ENCODE measurements at regions not wholly inside any gene's neighbourhood (a gene's known extent, or its start where the extent isn't known, plus 50 kb on each side); places are given as distances from the start of the nearest gene placed in this dataset.

DNA sequence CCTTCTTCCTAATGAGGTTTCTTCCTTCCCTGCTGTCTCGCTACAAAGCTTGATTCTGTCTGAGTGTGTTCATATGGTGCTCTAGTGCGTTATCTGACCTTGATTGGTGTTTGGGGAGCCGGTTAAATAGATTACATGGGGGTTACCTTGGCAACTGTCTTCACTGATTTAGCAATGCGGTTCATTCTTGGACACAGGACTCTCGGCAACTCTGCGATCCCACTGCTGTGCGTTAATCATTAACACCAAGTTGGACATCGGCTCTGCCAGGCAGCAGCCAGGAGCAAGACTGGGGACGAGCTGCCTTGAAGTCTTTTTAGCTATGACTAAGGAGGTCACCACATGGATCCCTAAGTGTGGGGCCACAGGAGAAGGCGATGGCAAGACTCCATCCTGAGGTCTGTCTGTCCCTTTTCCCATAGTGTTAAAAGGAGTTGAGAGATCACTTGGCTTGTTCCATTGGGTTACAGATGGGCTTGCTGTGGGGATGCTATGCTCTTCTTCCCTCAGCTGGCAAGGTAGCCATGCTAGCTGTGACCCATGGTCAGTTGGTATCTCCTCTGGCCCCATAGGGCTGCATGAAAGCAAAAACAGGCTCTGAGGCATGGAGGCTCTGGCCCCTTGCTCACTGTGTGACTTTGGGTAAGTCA lies 93.4 kb upstream of the MAMLD1 start:
- TF ChIP-seq CREB1 (IDR thresholded peaks at IDR 0.05; ENCODE audit: low read depth) (no peak), FOXM1 (IDR thresholded peaks at IDR 0.05; ENCODE audit: borderline replicate concordance, low read depth) (no peak), EP300 (IDR thresholded peaks at IDR 0.05; ENCODE audit: borderline replicate concordance) (no peak), ZBTB7A (IDR thresholded peaks at IDR 0.05; ENCODE audit: low read depth) (no peak), EGR1 (IDR thresholded peaks at IDR 0.05) (no peak), CEBPB (IDR thresholded peaks at IDR 0.05) (no peak), NFIC (IDR thresholded peaks at IDR 0.05) (no peak), TCF12 (IDR thresholded peaks at IDR 0.05; ENCODE audit: low read depth) (no peak), YY1 (IDR thresholded peaks at IDR 0.05; ENCODE audit: low read depth) (no peak), TAF1 (IDR thresholded peaks at IDR 0.05; ENCODE audit: low read depth) (no peak)
- TF ChIP-seq, protein P1, sequence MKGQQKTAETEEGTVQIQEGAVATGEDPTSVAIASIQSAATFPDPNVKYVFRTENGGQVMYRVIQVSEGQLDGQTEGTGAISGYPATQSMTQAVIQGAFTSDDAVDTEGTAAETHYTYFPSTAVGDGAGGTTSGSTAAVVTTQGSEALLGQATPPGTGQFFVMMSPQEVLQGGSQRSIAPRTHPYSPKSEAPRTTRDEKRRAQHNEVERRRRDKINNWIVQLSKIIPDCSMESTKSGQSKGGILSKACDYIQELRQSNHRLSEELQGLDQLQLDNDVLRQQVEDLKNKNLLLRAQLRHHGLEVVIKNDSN (IDR thresholded peaks at IDR 0.05): no peak
- TF ChIP-seq, protein P2, sequence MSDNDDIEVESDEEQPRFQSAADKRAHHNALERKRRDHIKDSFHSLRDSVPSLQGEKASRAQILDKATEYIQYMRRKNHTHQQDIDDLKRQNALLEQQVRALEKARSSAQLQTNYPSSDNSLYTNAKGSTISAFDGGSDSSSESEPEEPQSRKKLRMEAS (IDR thresholded peaks at IDR 0.05): no peak

DNA sequence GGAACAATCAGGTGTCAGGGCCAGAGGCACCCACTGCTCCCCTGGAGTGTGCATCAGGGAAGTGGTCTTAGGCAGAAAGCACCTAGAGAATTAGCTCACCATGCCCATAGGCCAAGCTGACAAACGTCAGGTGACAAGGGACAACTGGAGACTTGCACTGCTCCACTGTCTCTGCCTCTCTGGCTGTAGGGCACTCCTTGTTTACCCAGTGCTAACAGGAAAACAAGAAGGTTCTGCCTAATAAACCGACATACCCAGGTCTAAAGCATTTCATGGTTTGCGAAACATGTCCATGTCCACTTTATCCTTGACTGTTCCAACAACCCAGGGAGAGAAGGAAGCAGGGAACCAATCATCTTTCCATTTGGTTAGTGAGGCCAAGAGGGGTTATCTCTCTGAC lies 92.5 kb upstream of the MAMLD1 start:
- TF ChIP-seq EP300 (IDR thresholded peaks at IDR 0.05; ENCODE audit: borderline replicate concordance): no peak
- TF ChIP-seq, protein P3, sequence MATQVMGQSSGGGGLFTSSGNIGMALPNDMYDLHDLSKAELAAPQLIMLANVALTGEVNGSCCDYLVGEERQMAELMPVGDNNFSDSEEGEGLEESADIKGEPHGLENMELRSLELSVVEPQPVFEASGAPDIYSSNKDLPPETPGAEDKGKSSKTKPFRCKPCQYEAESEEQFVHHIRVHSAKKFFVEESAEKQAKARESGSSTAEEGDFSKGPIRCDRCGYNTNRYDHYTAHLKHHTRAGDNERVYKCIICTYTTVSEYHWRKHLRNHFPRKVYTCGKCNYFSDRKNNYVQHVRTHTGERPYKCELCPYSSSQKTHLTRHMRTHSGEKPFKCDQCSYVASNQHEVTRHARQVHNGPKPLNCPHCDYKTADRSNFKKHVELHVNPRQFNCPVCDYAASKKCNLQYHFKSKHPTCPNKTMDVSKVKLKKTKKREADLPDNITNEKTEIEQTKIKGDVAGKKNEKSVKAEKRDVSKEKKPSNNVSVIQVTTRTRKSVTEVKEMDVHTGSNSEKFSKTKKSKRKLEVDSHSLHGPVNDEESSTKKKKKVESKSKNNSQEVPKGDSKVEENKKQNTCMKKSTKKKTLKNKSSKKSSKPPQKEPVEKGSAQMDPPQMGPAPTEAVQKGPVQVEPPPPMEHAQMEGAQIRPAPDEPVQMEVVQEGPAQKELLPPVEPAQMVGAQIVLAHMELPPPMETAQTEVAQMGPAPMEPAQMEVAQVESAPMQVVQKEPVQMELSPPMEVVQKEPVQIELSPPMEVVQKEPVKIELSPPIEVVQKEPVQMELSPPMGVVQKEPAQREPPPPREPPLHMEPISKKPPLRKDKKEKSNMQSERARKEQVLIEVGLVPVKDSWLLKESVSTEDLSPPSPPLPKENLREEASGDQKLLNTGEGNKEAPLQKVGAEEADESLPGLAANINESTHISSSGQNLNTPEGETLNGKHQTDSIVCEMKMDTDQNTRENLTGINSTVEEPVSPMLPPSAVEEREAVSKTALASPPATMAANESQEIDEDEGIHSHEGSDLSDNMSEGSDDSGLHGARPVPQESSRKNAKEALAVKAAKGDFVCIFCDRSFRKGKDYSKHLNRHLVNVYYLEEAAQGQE (IDR thresholded peaks at IDR 0.05; ENCODE audit: low read depth): no peak
- TF ChIP-seq, protein P1 (IDR thresholded peaks at IDR 0.05): no peak
- TF ChIP-seq TAF1 (IDR thresholded peaks at IDR 0.05; ENCODE audit: low read depth): no peak
- TF ChIP-seq RAD21 (IDR thresholded peaks at IDR 0.05; ENCODE audit: low read depth): no peak
- TF ChIP-seq ZBTB7A (IDR thresholded peaks at IDR 0.05; ENCODE audit: low read depth): no peak
- no peak for TF ChIP-seq FOXM1 (IDR thresholded peaks at IDR 0.05; ENCODE audit: borderline replicate concordance, low read depth)
- no peak for TF ChIP-seq EGR1 (IDR thresholded peaks at IDR 0.05)
- no peak for TF ChIP-seq NFIC (IDR thresholded peaks at IDR 0.05)
- no peak for TF ChIP-seq CREB1 (IDR thresholded peaks at IDR 0.05; ENCODE audit: low read depth)

DNA sequence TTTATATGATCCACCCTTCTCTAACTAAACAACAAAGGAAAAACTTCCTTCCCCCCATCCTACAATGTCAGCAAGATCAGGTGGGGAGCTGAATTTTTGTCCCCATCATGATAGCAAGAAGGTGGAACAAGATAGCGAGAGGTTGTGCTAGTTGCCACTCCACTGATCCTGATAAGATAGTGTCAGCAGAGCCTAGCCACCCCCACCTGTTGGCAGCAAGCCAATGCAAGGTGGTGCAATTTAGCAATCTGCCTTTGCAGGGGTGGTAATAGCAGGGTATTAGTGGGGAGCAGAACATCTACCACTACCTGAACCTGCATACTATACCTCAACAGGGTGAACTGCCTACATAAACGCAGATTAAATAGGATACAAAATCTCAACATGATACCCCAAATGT lies 80.2 kb upstream of the MAMLD1 start:
- TF ChIP-seq CREB1 (IDR thresholded peaks at IDR 0.05; ENCODE audit: low read depth) (no peak), CEBPB (IDR thresholded peaks at IDR 0.05) (no peak), ZBTB7A (IDR thresholded peaks at IDR 0.05; ENCODE audit: low read depth) (no peak), RAD21 (IDR thresholded peaks at IDR 0.05; ENCODE audit: low read depth) (no peak), TEAD4 (IDR thresholded peaks at IDR 0.05) (no peak), YY1 (IDR thresholded peaks at IDR 0.05; ENCODE audit: low read depth) (no peak)
- TF ChIP-seq, protein P1 (IDR thresholded peaks at IDR 0.05): no peak

DNA sequence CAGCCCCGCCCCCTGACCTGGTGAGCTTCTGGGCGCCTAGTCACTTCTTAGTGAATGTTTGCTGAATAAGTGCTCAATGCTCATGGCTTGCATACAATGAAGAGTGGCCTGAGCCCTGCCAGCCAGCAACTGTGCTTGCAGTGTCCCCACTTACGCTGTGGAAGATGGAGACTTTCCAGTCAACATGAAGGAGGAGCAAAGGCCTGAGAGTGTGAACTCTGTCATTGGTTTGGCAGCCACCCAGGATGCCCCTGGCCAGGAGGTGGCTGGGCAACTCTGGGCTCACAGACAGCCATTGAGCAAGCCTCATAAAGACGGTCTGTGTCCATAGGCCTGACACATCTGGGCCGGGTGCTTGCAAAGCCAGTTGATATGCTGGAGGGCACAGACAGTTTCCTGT lies 72.1 kb upstream of the MAMLD1 start:
- no peak for TF ChIP-seq NFIC (IDR thresholded peaks at IDR 0.05)
- no peak for TF ChIP-seq EP300 (IDR thresholded peaks at IDR 0.05; ENCODE audit: borderline replicate concordance)
- no peak for TF ChIP-seq EGR1 (IDR thresholded peaks at IDR 0.05)
- TF ChIP-seq, protein P1 (IDR thresholded peaks at IDR 0.05): no peak
- TF ChIP-seq, protein P2 (IDR thresholded peaks at IDR 0.05): no peak
- TF ChIP-seq CEBPB (IDR thresholded peaks at IDR 0.05): no peak
- no peak for TF ChIP-seq FOXM1 (IDR thresholded peaks at IDR 0.05; ENCODE audit: borderline replicate concordance, low read depth)
- TF ChIP-seq CREB1 (IDR thresholded peaks at IDR 0.05; ENCODE audit: low read depth): no peak
- TF ChIP-seq, protein P3 (IDR thresholded peaks at IDR 0.05; ENCODE audit: low read depth): no peak
- no peak for TF ChIP-seq ZBTB7A (IDR thresholded peaks at IDR 0.05; ENCODE audit: low read depth)
- no peak for TF ChIP-seq TCF12 (IDR thresholded peaks at IDR 0.05; ENCODE audit: low read depth)

DNA sequence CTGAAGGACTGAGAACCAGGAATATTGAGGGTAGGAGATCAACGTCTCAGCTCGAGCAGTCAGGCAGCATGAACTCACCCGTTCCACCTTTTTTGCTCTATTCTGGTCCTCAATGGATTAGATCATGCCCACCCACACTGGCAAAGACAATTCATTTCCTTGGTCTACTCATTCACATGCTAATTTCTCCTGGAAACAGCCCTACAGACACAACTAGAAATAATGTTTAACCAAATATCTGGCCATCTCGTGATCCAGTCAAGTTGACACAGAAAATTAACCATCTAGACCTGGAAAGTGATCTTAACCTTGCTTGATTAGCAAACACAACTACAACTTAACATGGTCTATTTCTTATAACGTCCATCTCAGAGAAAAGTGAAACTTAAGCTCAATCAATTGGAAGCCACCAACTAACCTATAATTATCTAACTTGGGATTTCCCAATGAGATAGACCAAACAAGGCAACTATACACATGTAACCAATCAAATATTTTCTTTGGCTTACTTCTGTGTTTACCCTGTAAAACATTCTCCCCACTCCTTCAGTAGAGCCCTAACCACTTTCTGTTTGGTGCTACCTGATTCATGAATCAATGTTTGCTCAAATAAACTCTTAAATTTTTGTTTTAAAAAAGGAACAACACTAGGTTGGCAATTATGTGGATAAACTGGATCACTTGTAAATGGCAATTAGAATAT lies 69.7 kb upstream of the MAMLD1 start:
- TF ChIP-seq EP300 (IDR thresholded peaks at IDR 0.05; ENCODE audit: borderline replicate concordance): no peak
- no peak for TF ChIP-seq TCF12 (IDR thresholded peaks at IDR 0.05; ENCODE audit: low read depth)
- no peak for TF ChIP-seq CREB1 (IDR thresholded peaks at IDR 0.05; ENCODE audit: low read depth)

All from Ishikawa (cell line).